WTC11 (cell line): ENCODE measurements at regions not wholly inside any gene's neighbourhood (a gene's known extent, or its start where the extent isn't known, plus 50 kb on each side); places are given as distances from the start of the nearest gene placed in this dataset.

Experiments
- ATF2 ChIP-seq: sonication (generic); formaldehyde crosslinking; IDR thresholded peaks from 2 replicates; pipeline ENCODE4 v1.8.1; 2022; ENCODE audit warnings: low read depth, missing genetic modification reagents, borderline replicate concordance
- CTCF ChIP-seq: fragments of 200-600 bp; IDR thresholded peaks from 2 replicates; pipeline ENCODE4 v1.8.0; 2022; ENCODE audit warnings: antibody characterized with exemption
- ELF4 ChIP-seq: sonication (generic); formaldehyde crosslinking; IDR thresholded peaks from 2 replicates; pipeline ENCODE4 v1.8.1; 2022; ENCODE audit warnings: low read depth, mild to moderate bottlenecking, moderate library complexity, missing genetic modification reagents
- ZNF121 ChIP-seq: sonication (generic); formaldehyde crosslinking; IDR thresholded peaks from 2 replicates; pipeline ENCODE4 v1.8.0; 2023; ENCODE audit warnings: missing genetic modification reagents
- ZSCAN18 ChIP-seq: fragments of 250-450 bp; sonication (Bioruptor Pico); IDR thresholded peaks from 2 replicates; pipeline ENCODE4 v2.1.2; 2022; ENCODE audit warnings: mild to moderate bottlenecking, moderate library complexity

GRCh38 chr6:18049646-18050045 is 62.2 kb upstream of the KIF13A start:
- TF ChIP-seq ELF4 (CRISPR knock-in tag): no peak
- TF ChIP-seq CTCF: no peak
- no peak for TF ChIP-seq ATF2 (CRISPR knock-in tag)
- TF ChIP-seq ZSCAN18 (CRISPR knock-in tag): no peak
- no peak for TF ChIP-seq ZNF121
